Stimulated activated CD8-positive, alpha-beta memory T cell treated with anti-CD3 and anti-CD28 coated beads, Interleukin-12 subunit alpha, Interleukin-12 subunit beta, amount 100 ng/mL, for 4 hours (primary cell): ENCODE measurements at regions not wholly inside any gene's neighbourhood (a gene's known extent, or its start where the extent isn't known, plus 50 kb on each side); places are given as distances from the start of the nearest gene placed in this dataset.

Source experiments
- DNase-seq: peaks from one replicate; pipeline ENCODE4 v3.0.0-alpha.2; 2020; ENCODE audit warnings: low read depth

DNA sequence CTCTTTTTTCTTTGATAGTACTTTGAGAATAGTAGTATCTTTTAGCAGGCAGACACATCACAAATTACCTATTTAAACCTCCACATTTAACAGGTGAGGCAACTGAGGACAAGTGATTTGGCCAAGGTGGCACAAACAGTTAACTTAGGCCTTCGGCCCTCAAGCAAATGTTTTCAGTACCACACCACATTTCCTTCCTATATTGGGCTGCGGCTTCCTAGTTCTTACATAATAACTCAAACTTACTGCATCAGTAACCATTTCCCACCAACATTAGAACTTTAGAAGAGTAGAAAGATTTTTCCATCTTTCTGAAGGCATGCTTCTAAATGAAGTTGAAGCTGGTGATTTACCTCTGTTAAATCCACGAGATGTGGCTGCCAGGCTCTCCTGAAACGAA is 63.2 kb upstream of the SLC4A4 start:
- no peak for DNase-seq

DNA sequence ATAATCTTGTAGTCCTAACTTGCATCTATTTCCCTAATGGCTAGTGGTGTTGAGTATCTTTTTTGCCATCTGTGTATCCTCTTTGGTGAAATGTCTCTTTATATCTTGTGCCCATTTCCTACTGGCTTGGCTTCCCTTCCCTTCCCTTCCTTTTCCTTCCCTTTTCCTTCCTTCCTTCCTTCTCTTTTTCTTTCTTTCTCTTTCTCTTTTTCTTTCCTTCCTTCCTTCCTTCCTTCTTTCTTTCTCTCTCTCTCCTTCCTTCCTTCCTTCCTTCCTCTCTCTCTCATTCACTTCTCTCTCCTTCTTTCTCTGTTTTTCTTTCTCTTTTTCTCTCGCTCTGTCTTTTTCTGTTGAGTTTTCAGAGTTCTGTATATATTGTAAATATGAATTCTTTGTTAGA is 61.5 kb upstream of the SLC4A4 start:
- DNase-seq = no peak

DNA sequence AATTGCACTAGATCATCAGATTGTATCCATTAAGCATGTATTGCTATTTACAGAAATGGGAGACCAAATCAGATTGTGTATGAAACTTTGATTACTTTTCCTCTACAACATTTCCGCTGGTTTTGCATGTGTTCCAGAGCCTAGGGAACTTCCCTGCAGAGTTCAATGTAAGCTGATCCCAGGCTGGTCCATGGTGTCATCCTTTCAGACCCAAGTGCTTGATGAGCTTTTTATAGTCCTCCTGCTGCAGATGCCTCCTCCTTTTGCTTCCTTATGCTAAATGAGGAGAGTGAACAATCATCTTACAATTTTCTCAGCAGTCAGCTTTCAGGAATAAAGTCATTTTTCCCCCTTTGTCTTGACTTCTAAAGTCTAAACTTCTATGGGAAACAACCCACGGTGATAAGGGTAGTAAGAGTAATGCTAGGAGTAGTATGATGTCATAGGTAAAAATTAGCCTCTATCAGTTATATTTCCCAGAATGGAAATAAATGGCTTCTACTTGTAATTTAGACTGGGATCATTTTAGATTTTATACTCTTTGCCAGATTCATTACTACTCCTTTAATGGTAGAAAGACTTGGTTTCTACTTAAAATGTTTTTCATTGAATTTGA is 55.1 kb upstream of the SLC4A4 start:
- DNase-seq = no peak

DNA sequence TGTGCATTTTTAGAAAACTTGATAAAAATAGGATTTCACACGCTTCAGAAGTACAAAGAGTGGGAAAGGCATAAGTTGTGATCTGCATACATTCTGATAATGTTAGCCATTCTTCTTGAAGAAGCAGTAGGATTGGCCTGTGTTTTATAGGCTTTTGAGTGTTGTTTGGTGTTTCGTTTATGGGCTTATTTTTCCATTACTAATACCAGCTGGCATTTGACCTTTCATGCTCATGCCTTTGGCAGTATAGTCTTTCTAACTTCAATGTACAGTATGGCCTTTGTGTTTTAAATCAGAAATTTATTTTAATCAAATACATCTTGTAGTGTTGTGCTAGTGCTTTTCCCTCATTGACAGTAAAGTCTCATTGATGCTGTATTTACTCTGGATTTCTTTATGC is 51.5 kb upstream of the SLC4A4 start:
- DNase-seq = no peak

DNA sequence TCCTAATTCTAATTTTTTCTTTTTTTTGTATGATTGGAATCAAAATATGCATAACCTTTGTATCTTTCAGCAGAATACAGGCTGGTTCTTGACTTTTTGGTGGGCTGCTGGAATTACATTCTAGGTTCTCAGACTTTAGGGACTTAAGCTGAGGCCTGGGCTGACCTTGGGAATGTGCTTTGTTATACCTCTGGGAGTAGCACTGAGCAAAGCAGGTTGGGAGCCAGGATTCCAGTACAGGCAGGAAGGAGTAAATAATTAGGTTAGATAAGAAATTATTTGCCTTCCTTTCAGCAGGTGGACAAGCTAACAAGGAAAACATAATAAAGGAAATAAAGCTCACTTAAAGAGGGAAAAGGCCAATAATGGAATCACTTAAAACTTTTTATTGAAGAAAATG is 49.9 kb upstream of the SLC4A4 start:
- no peak for DNase-seq
